KBM-7 (cell line): ENCODE measurements at regions not wholly inside any gene's neighbourhood (a gene's known extent, or its start where the extent isn't known, plus 50 kb on each side); places are given as distances from the start of the nearest gene placed in this dataset.

Experiments
- DNase-seq: peaks from one replicate; pipeline ENCODE4 v3.0.0-alpha.2; 2015
- in situ Hi-C: fragments of 300-500 bp; cut with MboI; formaldehyde crosslinking; loops from 2 replicates; pipeline ENCODE4 v1.14.3; 2020; ENCODE audit warnings: low sequenced_read_pairs, low pct_unique_long_range_greater_than_20kb, mixed read lengths

GRCh38 chr3:16658004-16658924 is 53.0 kb upstream of the DAZL start:
- peak; percentile 27 for DNase-seq
- in situ Hi-C loops: no loop called here

DNA sequence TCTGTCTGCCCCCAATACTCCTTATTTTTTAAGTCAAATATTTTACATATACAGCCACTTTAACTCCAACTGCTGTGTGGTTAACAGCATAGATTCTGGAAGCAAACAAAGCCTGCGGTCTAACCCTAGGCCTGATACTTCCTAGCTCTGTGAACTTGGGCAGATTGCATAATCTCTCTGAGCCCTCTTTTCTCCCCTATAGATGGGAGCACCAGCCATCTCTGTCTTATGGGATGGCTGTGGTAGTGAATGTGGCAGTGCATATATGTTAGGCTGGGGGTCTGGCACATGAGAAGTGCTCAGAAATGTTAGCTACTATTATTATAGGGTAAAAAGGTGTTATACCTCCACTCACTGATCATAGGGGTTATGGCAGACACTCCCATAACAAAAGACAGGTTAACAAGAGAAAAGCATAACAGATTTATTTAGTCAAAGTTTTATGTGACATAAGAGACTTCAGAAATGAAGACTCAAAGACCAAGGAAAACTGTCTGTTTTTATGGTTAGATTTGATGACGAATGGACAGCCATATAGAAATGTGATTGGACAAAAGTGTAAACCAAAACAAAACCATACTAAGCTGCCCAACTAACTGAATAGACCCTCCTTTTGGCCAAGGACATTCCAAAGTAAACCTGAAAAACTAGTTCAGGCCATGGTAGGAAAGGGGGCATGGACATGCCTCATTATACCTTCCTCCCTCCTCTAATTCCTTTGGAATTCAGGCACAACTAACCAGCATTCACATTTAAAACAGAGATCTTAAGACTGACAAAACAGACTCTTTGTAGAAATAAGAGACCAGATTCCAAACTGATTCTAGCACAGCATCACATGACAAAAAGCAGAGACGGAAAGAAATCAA is 53.9 kb upstream of the DAZL start:
- in situ Hi-C loops: no loop called here
- peak; percentile 45 for DNase-seq

DNA sequence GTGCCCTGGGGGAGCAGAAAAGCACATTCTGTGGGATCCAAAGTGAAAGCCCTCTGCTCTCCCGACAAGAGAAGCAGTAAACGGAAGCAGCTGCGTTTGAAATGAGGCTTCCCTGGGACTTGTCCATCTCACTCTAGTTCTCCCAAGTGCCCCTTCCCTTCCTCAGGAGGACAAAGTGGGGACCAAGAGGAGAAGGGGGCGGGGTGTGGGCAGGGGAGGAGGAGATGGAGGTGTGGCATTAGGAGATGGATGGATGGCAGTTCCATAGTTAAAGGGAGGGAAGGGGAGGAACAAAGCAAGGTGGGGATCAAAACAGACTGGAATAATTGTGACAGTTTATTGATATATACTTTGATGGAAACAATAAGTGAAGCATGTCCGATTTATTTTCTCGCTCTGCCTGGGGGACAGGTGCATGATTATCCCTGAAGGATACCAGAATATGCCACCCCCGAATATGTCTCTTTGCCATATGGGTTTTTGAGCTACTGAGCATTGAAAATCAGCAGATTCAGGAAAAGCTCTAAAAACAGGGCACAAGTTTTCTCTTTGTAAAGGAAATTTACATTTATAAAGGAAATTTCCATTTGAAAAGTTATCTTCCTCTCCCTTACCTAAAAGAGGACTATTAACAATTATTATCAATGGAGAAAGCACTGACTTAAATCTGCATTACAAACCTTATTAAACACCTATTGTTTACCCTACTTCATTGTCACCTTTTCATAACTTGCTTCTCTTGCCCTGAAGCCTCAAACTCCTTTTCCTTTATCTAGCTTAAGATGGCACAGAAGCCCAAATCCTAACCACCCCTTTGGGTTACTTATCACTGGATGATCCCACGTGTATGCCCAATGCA is 58.9 kb upstream of the DAZL start:
- in situ Hi-C loops: no loop called here
- DNase-seq: no peak

- in situ Hi-C loops: no loop called here
- DNase-seq: peak; percentile 29
Observed at GRCh38 chr3:16665282-16665741, 60.1 kb upstream of the DAZL start.

DNA sequence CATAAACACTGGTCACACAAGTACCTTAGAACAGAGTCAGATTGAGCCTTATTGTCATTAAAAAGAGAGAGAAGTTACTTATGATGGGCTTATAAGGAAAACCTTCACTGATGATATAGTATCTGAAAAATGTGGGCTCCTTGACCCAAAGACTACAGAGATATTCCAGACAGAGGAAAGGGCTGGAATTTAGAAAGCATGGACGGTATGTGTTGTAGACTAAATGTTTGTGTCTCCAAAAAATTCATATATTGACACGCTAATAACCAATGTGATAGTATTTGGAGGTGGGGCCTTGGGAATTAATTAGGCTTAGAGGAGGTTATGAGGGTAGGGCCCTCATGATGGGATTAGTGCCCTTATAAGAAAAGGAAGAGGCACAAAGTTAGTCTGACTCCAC is 61.0 kb upstream of the DAZL start:
- DNase-seq: no peak
- in situ Hi-C loops: no loop called here

DNA sequence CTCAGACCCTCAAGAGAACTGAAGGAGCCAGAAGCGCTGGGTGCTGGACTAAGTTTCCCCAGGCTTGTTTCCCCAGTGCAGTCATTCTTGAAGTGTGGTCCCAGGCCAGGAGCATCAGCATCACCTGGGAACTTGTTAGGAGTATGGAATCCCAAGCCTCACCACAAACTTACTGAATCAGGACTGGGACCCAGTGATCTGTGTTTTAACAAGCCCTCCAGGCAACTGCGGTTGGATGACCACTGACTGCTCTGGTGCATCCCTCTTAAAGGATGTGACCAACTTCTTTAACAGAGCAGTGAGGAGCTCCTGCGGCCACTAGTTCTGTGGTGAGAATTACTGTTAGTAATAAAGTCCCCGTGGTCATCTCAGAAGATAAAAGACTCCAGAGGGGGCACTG is 62.4 kb upstream of the DAZL start:
- DNase-seq: no peak
- in situ Hi-C loops: no loop called here

GRCh38 chr3:16668776-16669545 is 63.7 kb upstream of the DAZL start:
- in situ Hi-C loops: no loop called here
- DNase-seq: peak; percentile 28

DNA sequence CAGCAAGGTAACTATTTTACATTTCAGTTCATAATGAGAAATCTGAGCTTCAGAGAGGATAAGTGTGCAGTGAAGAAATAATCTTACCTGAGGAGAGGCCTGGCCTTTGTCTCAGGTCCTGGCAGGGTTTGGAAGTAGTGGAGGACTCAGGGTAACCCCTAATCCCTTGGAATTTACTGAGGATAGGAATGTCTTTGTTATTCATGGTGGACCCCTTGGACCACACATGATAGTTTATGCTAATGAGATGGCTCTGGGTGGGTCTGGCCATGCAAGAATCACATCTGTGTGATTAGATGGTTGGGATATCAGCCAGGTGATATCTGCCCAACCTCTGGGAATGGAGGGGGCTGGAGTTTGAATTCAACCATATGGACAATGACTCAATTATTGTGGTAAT is 65.0 kb upstream of the DAZL start:
- in situ Hi-C loops: no loop called here
- no peak for DNase-seq

GRCh38 chr3:16671690-16672089 is 66.5 kb upstream of the DAZL start:
- in situ Hi-C loops: no loop called here
- no peak for DNase-seq

DNA sequence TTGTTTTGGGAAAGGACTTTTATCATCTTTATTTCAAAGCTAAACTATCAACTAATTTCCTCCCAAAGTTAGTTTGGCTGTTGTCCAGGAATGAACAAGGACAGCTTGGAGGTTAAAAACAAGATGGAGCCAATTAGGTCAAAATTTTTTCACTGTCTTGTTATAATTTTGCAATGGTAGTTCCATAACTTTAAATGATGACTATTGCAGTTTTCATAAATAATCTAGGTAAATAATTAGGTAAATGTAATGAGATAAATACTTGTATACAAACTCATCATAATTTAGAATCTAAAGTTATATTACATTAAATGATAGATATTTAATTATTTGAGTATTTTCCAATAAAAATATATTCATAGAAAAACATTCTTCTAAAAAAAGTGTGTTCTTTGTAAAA is 68.3 kb upstream of the DAZL start:
- in situ Hi-C loops: no loop called here
- DNase-seq: no peak

DNA sequence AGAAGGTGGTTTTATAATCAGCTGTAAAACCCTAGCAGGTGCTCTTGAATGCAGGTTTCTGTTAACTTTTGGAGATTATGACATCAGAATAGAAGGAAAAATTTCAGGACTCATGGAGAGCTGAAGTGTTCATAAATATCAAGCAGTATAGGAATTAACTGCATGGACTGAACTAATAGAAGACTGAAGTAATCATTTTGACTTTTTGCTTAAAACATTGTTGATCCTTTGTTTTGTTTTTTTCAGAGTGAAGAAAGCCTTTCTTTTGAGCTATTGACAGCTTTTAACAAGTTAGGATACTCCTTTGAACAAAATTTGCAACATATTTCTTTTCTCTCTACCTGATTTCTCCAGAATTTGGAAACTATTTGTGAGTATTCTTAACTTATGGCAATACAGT is 70.6 kb upstream of the DAZL start:
- DNase-seq: no peak
- in situ Hi-C loops: no loop called here

DNA sequence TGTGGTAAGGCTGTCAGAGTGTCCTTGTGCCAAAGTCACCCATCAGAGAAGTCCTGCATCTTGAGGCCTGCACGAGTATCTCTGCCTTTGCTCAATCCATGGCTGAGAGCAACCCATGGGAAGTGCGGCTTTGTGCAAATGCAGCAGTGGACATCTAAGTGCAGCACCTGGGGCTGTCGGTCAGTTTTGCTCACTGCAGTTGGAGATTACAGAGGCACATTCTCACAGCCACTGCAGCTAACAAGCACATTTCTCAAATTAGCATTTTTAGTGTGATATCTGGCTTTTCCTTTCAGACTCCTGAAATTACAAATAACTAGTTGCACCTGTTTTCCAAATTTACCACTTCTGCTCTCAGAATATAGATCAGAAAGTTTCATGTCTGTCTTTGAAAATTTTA is 81.5 kb upstream of the DAZL start:
- in situ Hi-C loops: no loop called here
- DNase-seq: no peak

- DNase-seq: no peak
- in situ Hi-C loops: no loop called here
Observed at GRCh38 chr3:16687221-16687620, 82.0 kb upstream of the DAZL start.

DNA sequence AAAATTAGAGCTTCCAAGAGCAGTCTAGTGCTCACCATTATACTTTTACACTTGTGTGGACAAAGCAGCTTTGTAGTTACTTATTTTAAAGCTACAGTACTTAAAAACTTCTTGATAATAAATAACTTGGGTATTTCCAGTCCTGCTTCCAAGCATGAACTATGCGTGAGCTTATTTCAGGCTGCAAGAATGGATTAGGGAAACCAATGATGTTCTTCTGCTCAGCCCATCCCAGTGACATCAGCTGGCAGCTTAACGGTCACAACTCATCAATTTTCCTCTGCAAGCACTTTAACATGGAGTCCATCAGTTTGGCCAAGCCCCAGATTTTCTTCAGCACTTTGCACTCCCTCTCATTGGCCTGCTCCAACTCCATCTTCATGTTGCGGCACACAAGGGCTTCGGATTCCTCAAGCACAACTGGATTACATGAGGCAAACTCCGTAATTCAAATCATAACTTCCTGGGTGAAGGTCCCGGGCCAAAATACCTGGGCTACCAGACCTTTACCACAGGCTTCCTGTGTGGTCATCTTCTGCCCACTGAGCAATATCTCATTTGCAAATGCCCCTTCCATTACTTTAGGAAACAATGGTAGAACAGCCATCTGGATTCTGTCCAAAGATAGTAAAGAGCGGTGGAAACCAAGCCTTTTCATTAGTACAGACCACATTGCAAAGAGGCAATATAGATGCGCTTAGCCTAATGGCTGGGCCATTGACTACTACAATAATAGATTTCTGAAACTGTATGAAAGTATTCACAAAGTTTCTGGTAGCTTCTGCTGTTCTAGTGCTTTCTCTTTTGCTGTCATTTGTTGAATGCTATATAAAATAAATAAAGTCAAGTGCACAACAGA is 87.5 kb upstream of the DAZL start:
- DNase-seq: no peak
- in situ Hi-C loops: no loop called here

DNA sequence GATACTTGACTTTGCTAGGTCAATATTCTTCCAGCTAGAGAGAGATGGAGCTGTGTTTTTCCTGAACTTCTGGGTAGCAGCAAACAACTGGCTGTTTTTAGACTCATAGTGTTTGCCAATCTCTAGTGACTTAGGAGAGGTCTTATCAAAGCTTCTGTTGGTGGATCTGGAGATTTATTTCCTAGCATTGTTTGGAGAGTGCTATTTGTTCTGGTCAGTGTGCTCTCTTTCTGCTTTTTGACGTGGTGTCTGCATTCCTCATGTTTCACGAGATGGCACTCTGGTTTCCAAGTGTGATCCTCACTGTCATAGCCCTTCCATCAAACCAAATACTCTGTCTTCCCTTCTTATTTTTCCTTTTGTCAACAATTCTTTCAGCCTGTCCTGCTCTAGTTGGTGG is 88.6 kb upstream of the DAZL start:
- no peak for DNase-seq
- in situ Hi-C loops: no loop called here

GRCh38 chr3:16695710-16696109 is 90.5 kb upstream of the DAZL start:
- in situ Hi-C loops: no loop called here
- no peak for DNase-seq

DNA sequence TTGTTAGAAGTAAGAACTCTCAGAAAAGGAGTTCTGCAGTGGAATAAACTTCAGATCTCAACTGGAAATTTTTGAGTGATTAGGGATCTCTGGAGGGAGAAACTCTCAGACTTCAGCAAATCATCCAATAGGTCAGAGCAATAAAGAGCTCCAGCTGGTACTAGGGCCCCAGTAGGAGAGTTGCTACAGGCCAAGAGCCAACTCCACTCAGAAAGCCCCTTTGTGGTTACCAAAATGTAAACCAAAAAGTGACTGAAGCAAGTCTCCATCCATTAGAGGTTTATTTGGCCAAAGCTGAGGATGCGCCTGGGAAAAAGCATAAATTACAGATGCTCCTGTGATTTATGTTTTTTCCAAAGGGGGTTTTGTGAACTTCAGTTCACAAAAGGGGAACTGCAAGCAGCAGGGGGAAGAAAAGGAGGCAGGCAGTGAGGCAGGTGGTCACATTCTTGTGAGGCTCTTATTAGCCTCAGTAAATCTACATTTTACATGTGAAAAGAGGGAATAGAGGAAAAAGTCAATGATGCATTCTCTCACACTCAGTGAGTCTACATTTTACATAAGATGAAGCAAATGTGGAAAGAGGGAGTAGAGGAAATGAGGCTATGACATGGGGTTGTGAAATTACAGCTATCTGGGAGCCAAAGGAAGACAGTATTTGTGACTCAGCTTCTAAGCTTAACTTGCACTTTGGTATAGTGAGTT is 92.4 kb upstream of the DAZL start:
- DNase-seq: peak; percentile 27

More for the DNA sequence above, 92.4 kb upstream of the DAZL start:
- in situ Hi-C loops: no loop called here
